ENCODE measurements at regions not wholly inside any gene's neighbourhood (a gene's known extent, or its start where the extent isn't known, plus 50 kb on each side); places are given as distances from the start of the nearest gene placed in this dataset.
A peak's percentile ranks its signal among the peaks of the same experiment; 100 is the strongest.
"Not testable (repeated sequence)": the region's sequence is repeated elsewhere in the genome, so short reads cannot be mapped to it uniquely, and the experiment has no call there.

DNA sequence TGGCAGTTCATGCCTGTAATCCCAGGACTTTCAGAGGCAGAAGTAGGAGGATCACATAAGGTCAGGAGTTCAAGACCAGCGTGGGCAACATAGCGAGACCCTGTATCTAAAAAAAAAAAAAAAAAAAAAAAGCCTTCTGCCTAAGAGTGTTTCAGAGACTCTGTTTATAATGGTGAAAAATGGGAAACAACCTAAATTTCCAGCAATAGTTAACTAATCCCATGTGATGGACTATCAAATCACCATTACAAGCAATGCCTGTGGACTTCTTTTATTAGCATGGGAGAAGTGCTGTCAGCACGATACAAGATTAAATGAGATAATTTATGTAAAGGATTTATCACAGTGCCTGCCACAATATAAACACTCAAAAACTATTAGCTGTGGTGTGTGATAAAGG, 67.5 kb upstream of the CUX1 start:
- DNase-seq = no peak
- 83 to 95% methylated on average over 3 of the region's 3 CpGs for WGBS, 2 donors
- no peak for ATAC-seq
- TF ChIP-seq, protein P1, sequence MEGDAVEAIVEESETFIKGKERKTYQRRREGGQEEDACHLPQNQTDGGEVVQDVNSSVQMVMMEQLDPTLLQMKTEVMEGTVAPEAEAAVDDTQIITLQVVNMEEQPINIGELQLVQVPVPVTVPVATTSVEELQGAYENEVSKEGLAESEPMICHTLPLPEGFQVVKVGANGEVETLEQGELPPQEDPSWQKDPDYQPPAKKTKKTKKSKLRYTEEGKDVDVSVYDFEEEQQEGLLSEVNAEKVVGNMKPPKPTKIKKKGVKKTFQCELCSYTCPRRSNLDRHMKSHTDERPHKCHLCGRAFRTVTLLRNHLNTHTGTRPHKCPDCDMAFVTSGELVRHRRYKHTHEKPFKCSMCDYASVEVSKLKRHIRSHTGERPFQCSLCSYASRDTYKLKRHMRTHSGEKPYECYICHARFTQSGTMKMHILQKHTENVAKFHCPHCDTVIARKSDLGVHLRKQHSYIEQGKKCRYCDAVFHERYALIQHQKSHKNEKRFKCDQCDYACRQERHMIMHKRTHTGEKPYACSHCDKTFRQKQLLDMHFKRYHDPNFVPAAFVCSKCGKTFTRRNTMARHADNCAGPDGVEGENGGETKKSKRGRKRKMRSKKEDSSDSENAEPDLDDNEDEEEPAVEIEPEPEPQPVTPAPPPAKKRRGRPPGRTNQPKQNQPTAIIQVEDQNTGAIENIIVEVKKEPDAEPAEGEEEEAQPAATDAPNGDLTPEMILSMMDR (IDR thresholded peaks at IDR 0.05) = no peak
- intact Hi-C loops (cut with DNase I) = loop anchor here in 3 of 10 donors (10.0 kb wide), 2 partner anchors 55 to 65 kb away; partner anchors contain the start of gene CUX1 (in 2 of the 3)
- Histone ChIP-seq H3K27ac (no peak overlapping the region), H3K4me3 (no peak overlapping the region), H3K9me3 (no peaks in the 10 kb centered on the region), H3K27me3 (peaks cover 4 to 22% (median 12%) of the 10 kb centered on the region in 7 donors), H3K36me3 (no peaks in the 10 kb centered on the region), H3K4me1 (peaks cover 0 to 14% (median 0%) of the 10 kb centered on the region in 9 donors)

DNA sequence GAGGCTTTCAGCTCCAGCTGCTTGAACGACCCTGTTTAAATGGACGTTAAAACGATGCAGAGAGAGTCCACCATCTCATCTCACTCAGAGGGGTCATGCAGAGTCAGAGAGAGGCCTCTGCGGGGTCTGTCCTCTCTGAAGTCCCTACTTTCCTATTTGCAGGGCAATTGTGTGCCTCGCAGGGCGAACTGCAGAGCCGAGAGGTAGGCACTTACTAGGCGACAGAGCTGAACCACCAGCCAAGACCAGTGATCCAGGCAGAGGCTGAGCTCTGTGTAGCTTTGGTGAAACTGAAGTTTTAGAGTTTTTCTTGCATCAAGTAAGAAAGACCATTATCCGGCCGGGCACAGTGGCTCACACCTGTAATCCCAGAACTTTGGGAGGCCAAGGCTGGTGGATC, 64.1 kb upstream of the CUX1 start:
- H3K36me3 ChIP-seq = no peaks in the 10 kb centered on the region
- WGBS, 2 donors = 84 to 87% methylated on average over 10 of the region's 10 CpGs

DNA sequence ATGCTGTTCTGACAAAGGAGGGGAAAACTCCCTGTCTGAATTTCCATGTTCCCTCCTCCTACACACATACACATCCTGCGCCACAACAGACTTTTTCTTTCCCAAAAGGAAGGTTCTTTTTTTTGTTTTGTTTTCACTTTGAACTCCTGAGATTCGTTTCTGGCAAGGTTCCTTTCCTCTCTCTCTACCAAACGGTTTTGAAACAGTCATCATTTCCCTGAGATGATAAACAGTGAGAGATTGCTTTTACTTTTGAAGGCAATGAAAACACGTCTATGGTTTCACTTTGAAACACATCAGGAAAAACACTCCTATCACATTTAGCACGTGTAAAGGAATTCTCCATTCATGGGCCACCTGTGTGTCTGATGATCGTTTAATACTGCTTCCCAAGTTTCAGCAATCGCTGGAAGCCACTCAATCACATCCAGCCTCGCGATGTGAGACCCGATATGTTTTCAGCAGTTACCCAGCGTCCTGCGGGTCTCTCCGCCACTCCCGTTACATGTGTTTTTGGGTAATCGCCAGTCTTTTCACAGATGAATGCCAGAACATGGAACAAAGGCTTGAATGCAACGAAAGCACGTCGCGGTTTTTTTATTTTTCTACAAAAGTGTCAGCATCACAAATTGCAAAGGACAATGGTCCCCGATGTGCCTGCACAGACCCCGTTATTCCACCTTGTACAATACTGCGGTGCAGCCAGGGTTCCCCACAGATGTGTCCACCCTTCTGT, 62.8 kb upstream of the CUX1 start:
- intact Hi-C loops (cut with DNase I) = no loop called here
- H3K27ac ChIP-seq = peak overlapping the region in 4 of 10 donors; percentile 1 to 55 (median 48)
- ATAC-seq = peak in 3 of 8 donors; percentile 34 to 46 (median 43)
- peaks cover 0 to 8% (median 0%) of the 10 kb centered on the region in 7 donors for H3K27me3 ChIP-seq
- peak in 1 of 2 donors; percentile 13 for DNase-seq
- WGBS, 2 donors = 23 to 29% methylated on average over 22 of the region's 22 CpGs
- no peaks in the 10 kb centered on the region for H3K9me3 ChIP-seq
- H3K36me3 ChIP-seq = no peaks in the 10 kb centered on the region
- peak overlapping the region in 9 of 10 donors; percentile 12 to 57 (median 54) for H3K4me3 ChIP-seq
- peaks cover 0 to 7% (median 0%) of the 10 kb centered on the region in 9 donors for H3K4me1 ChIP-seq
- TF ChIP-seq, protein P1 (IDR thresholded peaks at IDR 0.05) = no peak

More for the DNA sequence above, 64.1 kb upstream of the CUX1 start:
- intact Hi-C loops (cut with DNase I) = no loop called here
- DNase-seq (no peak), ATAC-seq (no peak)
- H3K27ac ChIP-seq = no peak overlapping the region
- peaks cover 0 to 14% (median 1%) of the 10 kb centered on the region in 7 donors for H3K27me3 ChIP-seq
- no peak overlapping the region for H3K4me3 ChIP-seq
- peaks cover 0 to 7% (median 0%) of the 10 kb centered on the region in 9 donors for H3K4me1 ChIP-seq
- H3K9me3 ChIP-seq = no peaks in the 10 kb centered on the region
- TF ChIP-seq, protein P1 (IDR thresholded peaks at IDR 0.05) = no peak

DNA sequence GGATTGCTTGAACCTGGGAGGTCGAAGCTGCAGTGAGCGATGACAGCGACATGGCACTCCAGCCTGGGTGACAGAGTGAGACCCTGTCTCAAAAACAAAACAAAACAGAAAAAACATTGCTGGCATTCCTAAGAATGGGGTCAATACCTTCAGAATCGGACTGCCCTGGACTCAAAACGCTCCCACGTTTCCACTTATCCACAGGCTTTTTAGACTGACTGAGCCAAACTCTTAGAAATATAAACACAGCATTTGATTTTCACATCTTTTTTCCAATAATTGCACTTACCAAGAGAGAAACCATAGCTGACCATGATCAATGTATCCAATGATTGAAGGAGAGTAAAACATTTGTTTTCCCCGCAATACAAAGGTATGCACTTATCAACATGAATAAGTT, 59.5 kb upstream of the CUX1 start:
- no peaks in the 10 kb centered on the region for H3K36me3 ChIP-seq
- H3K4me3 ChIP-seq = no peak overlapping the region
- no peaks in the 10 kb centered on the region for H3K9me3 ChIP-seq
- intact Hi-C loops (cut with DNase I) = no loop called here
- 87 to 95% methylated on average over 7 of the region's 7 CpGs for WGBS, 2 donors
- DNase-seq (no peak), ATAC-seq (no peak)
- TF ChIP-seq, protein P1 (IDR thresholded peaks at IDR 0.05) = no peak
- H3K27ac ChIP-seq = no peak overlapping the region
- peaks cover 0 to 7% (median 0%) of the 10 kb centered on the region in 9 donors for H3K4me1 ChIP-seq
- peaks cover 0 to 3% (median 0%) of the 10 kb centered on the region in 7 donors for H3K27me3 ChIP-seq

- H3K27ac ChIP-seq; H3K9me3 ChIP-seq; H3K36me3 ChIP-seq; intact Hi-C loops (cut with DNase I); H3K4me1 ChIP-seq; DNase-seq; H3K4me3 ChIP-seq; ATAC-seq; H3K27me3 ChIP-seq: not testable (repeated sequence)
- 95 to 100% methylated on average over 2 of the region's 2 CpGs for WGBS, 2 donors
These were observed 58.9 kb upstream of the CUX1 start for GRCh38 chr7:101758519-101758918.
